Neural progenitor cell (in vitro differentiated cells): ENCODE measurements at regions not wholly inside any gene's neighbourhood (a gene's known extent, or its start where the extent isn't known, plus 50 kb on each side); places are given as distances from the start of the nearest gene placed in this dataset.
A peak's percentile ranks its signal among the peaks of the same experiment; 100 is the strongest.

Source experiments
- DNase-seq: peaks from one replicate; pipeline ENCODE4 v3.0.0-alpha.2; 2016; ENCODE audit warnings: low spot score
- H2AFZ ChIP-seq: fragments of 200-600 bp; sonication (generic); replicated peaks from 2 replicates; pipeline ENCODE4 v1.6.1; 2016; ENCODE audit warnings: antibody characterized with exemption
- H3F3A ChIP-seq: fragments of 200-600 bp; sonication (generic); 2 replicates; pipeline ENCODE4 v1.6.1; 2016; ENCODE audit warnings: antibody characterized with exemption, low read depth
- H3K27ac ChIP-seq: fragments of 200-600 bp; sonication (generic); 2 replicates; pipeline ENCODE4 v1.5.1; 2016; ENCODE audit warnings: mild to moderate bottlenecking
- H3K27me3 ChIP-seq: fragments of 200-600 bp; sonication (generic); 2 replicates; pipeline ENCODE4 v1.6.1; 2016; ENCODE audit warnings: mild to moderate bottlenecking, moderate library complexity
- H3K36me3 ChIP-seq: fragments of 200-600 bp; sonication (generic); 2 replicates; pipeline ENCODE4 v1.5.1; 2016
- H3K4me1 ChIP-seq: fragments of 200-600 bp; sonication (generic); 2 replicates; pipeline ENCODE4 v1.6.1; 2016; ENCODE audit warnings: mixed run types
- H3K4me2 ChIP-seq: fragments of 200-600 bp; sonication (generic); 2 replicates; pipeline ENCODE4 v1.6.1; 2016
- H3K4me3 ChIP-seq: fragments of 200-600 bp; sonication (generic); 2 replicates; pipeline ENCODE4 v1.5.1; 2016
- H3K79me2 ChIP-seq: fragments of 200-600 bp; sonication (generic); 2 replicates; pipeline ENCODE4 v1.6.1; 2016; ENCODE audit warnings: low read depth
- H3K9ac ChIP-seq: fragments of 200-600 bp; sonication (generic); 2 replicates; pipeline ENCODE4 v1.6.1; 2016
- H3K9me3 ChIP-seq: fragments of 200-600 bp; sonication (generic); 2 replicates; pipeline ENCODE4 v1.5.1; 2016; ENCODE audit warnings: low read depth
- H4K20me1 ChIP-seq: fragments of 200-600 bp; sonication (generic); 2 replicates; pipeline ENCODE4 v1.6.1; 2016; ENCODE audit warnings: low read depth
- H3K27ac Mint-ChIP-seq: 3 replicates; pipeline ENCODE4 v1.8.0; 2021; ENCODE audit warnings: mixed read lengths
- H3K27me3 Mint-ChIP-seq: 2 replicates; pipeline ENCODE4 v1.8.0; 2022; ENCODE audit warnings: low read depth, mild to moderate bottlenecking, inconsistent platforms, moderate library complexity, mixed read lengths; ENCODE audit not compliant: insufficient read depth
- H3K36me3 Mint-ChIP-seq: 3 replicates; pipeline ENCODE4 v1.8.0; 2021; ENCODE audit warnings: mixed read lengths
- H3K4me1 Mint-ChIP-seq: 3 replicates; pipeline ENCODE4 v1.8.0; 2021; ENCODE audit warnings: mixed read lengths
- H3K4me3 Mint-ChIP-seq: 3 replicates; pipeline ENCODE4 v1.8.0; 2021; ENCODE audit warnings: mild to moderate bottlenecking, moderate library complexity, mixed read lengths
- H3K9me3 Mint-ChIP-seq: 3 replicates; pipeline ENCODE4 v1.8.0; 2020; ENCODE audit warnings: mixed read lengths
- EZH2 ChIP-seq: fragments of 200-600 bp; sonication (generic); IDR thresholded peaks from 2 replicates; pipeline ENCODE4 v1.6.1; 2017; ENCODE audit warnings: antibody characterized with exemption, mild to moderate bottlenecking, moderate library complexity
- EZH2phosphoT487 ChIP-seq: fragments of 200-600 bp; sonication (generic); IDR thresholded peaks from 2 replicates; pipeline ENCODE4 v1.6.1; 2017; ENCODE audit warnings: antibody characterized with exemption
- TF ChIP-seq, protein P1 (sequence below): fragments of 200-600 bp; sonication (generic); IDR thresholded peaks from 2 replicates; pipeline ENCODE4 v1.5.1; 2017; ENCODE audit warnings: antibody characterized with exemption, mild to moderate bottlenecking

- no peak overlapping the region for H3K27ac Mint-ChIP-seq
- H3K4me1 Mint-ChIP-seq: peaks cover 2% of the 10 kb centered on the region
- Histone ChIP-seq H3K36me3 (no peaks in the 10 kb centered on the region), H3K4me3 (no peak overlapping the region), H3K9ac (no peak overlapping the region), H3K27ac (no peak overlapping the region), H4K20me1 (no peaks in the 10 kb centered on the region), H3K27me3 (peaks cover 30% of the 10 kb centered on the region), H3K9me3 (no peaks in the 10 kb centered on the region), H3K4me2 (no peak overlapping the region), H3K79me2 (no peaks in the 10 kb centered on the region), H3K4me1 (no peaks in the 10 kb centered on the region), H2AFZ (no peak overlapping the region), H3F3A (no peaks in the 10 kb centered on the region)
- no peaks in the 10 kb centered on the region for H3K36me3 Mint-ChIP-seq
- DNase-seq: no peak
- peaks cover 6% of the 10 kb centered on the region for H3K27me3 Mint-ChIP-seq
- H3K4me3 Mint-ChIP-seq: no peak overlapping the region
- TF ChIP-seq, protein P1, sequence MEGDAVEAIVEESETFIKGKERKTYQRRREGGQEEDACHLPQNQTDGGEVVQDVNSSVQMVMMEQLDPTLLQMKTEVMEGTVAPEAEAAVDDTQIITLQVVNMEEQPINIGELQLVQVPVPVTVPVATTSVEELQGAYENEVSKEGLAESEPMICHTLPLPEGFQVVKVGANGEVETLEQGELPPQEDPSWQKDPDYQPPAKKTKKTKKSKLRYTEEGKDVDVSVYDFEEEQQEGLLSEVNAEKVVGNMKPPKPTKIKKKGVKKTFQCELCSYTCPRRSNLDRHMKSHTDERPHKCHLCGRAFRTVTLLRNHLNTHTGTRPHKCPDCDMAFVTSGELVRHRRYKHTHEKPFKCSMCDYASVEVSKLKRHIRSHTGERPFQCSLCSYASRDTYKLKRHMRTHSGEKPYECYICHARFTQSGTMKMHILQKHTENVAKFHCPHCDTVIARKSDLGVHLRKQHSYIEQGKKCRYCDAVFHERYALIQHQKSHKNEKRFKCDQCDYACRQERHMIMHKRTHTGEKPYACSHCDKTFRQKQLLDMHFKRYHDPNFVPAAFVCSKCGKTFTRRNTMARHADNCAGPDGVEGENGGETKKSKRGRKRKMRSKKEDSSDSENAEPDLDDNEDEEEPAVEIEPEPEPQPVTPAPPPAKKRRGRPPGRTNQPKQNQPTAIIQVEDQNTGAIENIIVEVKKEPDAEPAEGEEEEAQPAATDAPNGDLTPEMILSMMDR: no peak
- TF ChIP-seq EZH2phosphoT487: no peak
- TF ChIP-seq EZH2: no peak
- peaks cover 7% of the 10 kb centered on the region for H3K9me3 Mint-ChIP-seq
These were observed 358.8 kb downstream of the MID1IP1 start for GRCh38 chrX:39159921-39160507.

- Histone ChIP-seq H3K79me2 (no peaks in the 10 kb centered on the region), H2AFZ (peak overlapping the region; percentile 42), H3K27ac (no peak overlapping the region), H3K9me3 (no peaks in the 10 kb centered on the region), H3K27me3 (peaks cover 30% of the 10 kb centered on the region), H3K9ac (no peak overlapping the region), H3K4me1 (no peaks in the 10 kb centered on the region), H3K36me3 (no peaks in the 10 kb centered on the region), H3F3A (no peaks in the 10 kb centered on the region), H4K20me1 (no peaks in the 10 kb centered on the region), H3K4me3 (no peak overlapping the region), H3K4me2 (no peak overlapping the region)
- Mint-ChIP-seq H3K4me3 (no peak overlapping the region), H3K4me1 (peaks cover 2% of the 10 kb centered on the region), H3K27ac (no peak overlapping the region), H3K9me3 (peaks cover 7% of the 10 kb centered on the region), H3K27me3 (peaks cover 6% of the 10 kb centered on the region), H3K36me3 (no peaks in the 10 kb centered on the region)
- TF ChIP-seq EZH2phosphoT487 (no peak), EZH2 (no peak)
- TF ChIP-seq, protein P1: no peak
- DNase-seq: no peak
These were observed 360.5 kb downstream of the MID1IP1 start for GRCh38 chrX:39161611-39162255.

DNA sequence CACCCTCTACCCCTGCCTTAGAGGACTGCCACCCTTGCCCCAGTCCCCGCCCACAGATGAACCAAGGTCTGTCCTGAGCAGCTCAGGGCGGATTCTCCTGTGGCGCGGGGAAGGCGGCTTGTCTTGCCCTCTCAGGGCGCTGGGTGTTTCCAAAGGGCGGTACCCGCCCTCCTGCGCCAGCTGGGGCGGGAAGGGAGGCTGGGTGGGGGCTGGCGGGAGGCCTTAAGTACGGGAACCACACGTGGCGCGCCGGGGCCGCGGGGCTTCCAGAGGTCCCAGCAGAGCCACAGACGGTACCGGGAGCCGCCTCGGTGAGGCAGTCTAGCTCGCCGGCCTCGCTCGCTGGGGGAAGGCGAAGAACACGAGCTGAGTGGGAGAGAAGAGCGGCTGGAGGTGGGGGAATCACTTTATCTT lies 361.1 kb downstream of the MID1IP1 start:
- Mint-ChIP-seq H3K4me1 (peaks cover 2% of the 10 kb centered on the region), H3K27ac (no peak overlapping the region), H3K27me3 (peaks cover 6% of the 10 kb centered on the region), H3K36me3 (no peaks in the 10 kb centered on the region), H3K9me3 (peaks cover 7% of the 10 kb centered on the region), H3K4me3 (no peak overlapping the region)
- Histone ChIP-seq H2AFZ (peak overlapping the region; percentile 50), H3K36me3 (no peaks in the 10 kb centered on the region), H3K27me3 (peaks cover 30% of the 10 kb centered on the region), H3K4me1 (no peaks in the 10 kb centered on the region), H3K9me3 (no peaks in the 10 kb centered on the region), H3K27ac (no peak overlapping the region), H3K79me2 (no peaks in the 10 kb centered on the region), H3K9ac (no peak overlapping the region), H3F3A (no peaks in the 10 kb centered on the region), H4K20me1 (no peaks in the 10 kb centered on the region), H3K4me2 (peak overlapping the region; percentile 70), H3K4me3 (peak overlapping the region; percentile 24)
- TF ChIP-seq, protein P1: peak; percentile 39
- TF ChIP-seq EZH2 (no peak), EZH2phosphoT487 (peak; percentile 1)
- DNase-seq: peak; percentile 54
